GM12878 (cell line): ENCODE measurements at regions not wholly inside any gene's neighbourhood (a gene's known extent, or its start where the extent isn't known, plus 50 kb on each side); places are given as distances from the start of the nearest gene placed in this dataset.

Experiments
- ATAC-seq: fragments of 200-7000 bp; cut with Tn5 transposase; 3 replicates; pipeline ENCODE4 v1.9.1; 2020; ENCODE audit warnings: mild to moderate bottlenecking, moderate library complexity
- BruUV-seq: library from RNA; stranded (reverse); fragments of 400-500 nt; replicated peaks from 2 replicates; lab custom pipeline; 2021; lab: Mats Ljungman, UMichigan
- CTCF ChIA-PET: fragments of 300-600 bp; sonication (Branson Sonifier 250); formaldehyde crosslinking; extraction: SDS; loops from one replicate; lab custom pipeline; 2021; ENCODE audit warnings: inconsistent platforms; lab: Yijun Ruan, JAX
- POLR2A ChIA-PET: fragments of 350-600 bp; formaldehyde crosslinking; extraction: SDS; loops from one replicate; lab custom pipeline; 2021; ENCODE audit warnings: inconsistent platforms; lab: Charles Lee
- RAD21 ChIA-PET: fragments of 300-600 bp; sonication (Branson Sonifier 250); formaldehyde crosslinking; loops from one replicate; lab custom pipeline; 2023; ENCODE audit warnings: antibody characterized with exemption; ENCODE audit not compliant: unreplicated experiment; lab: Charles Lee
- SMC1A ChIA-PET: fragments of 300-600 bp; sonication (Branson Sonifier 250); formaldehyde crosslinking; loops from one replicate; lab custom pipeline; 2023; ENCODE audit not compliant: unreplicated experiment, uncharacterized antibody; lab: Charles Lee
- DNase-seq: peaks from one replicate; pipeline ENCODE4 v3.0.0-alpha.2; 2011; ENCODE audit warnings: low read depth, low spot score
- FAIRE-seq: peaks from 3 replicates; lab custom pipeline; 2011; peaks lifted over from hg19 to GRCh38; lab: Jason Lieb, UNC
- H2AFZ ChIP-seq: 2 replicates; pipeline ENCODE4 v1.6.0; 2011; ENCODE audit warnings: low read depth, low read length, control low read depth; ENCODE audit not compliant: control insufficient read depth
- H3K27ac ChIP-seq: 2 replicates; pipeline ENCODE4 v1.5.1; 2011; ENCODE audit warnings: control low read depth; ENCODE audit not compliant: control insufficient read depth, insufficient read depth
- H3K27me3 ChIP-seq, 2 experiments: replicated peaks in 1 of 2; 2 replicates each; pipeline versions ENCODE4 v1.6.0 to v1.6.1; 2011; ENCODE audit warnings: low read length in 1 of 2; ENCODE audit not compliant: control insufficient read depth in 2 of 2, insufficient read depth in 2 of 2
- H3K36me3 ChIP-seq, 2 experiments: 2 replicates each; pipeline ENCODE4 v1.5.1; 2011; ENCODE audit warnings: low read length in 1 of 2; ENCODE audit not compliant: control insufficient read depth in 2 of 2, insufficient read depth in 2 of 2
- H3K4me1 ChIP-seq: 2 replicates; pipeline ENCODE4 v1.6.1; 2011; ENCODE audit warnings: mild to moderate bottlenecking, low read length, moderate library complexity, mixed read lengths; ENCODE audit not compliant: control insufficient read depth, insufficient read depth
- H3K4me2 ChIP-seq: 2 replicates; pipeline ENCODE4 v1.6.0; 2011; ENCODE audit warnings: control low read depth; ENCODE audit not compliant: control insufficient read depth, insufficient read depth
- H3K4me3 ChIP-seq: fragments of 200-600 bp; sonication (generic); 2 replicates; pipeline ENCODE4 v1.5.1; 2016
- H3K79me2 ChIP-seq: 2 replicates; pipeline ENCODE4 v1.6.0; 2011; ENCODE audit warnings: low read length; ENCODE audit not compliant: control insufficient read depth, insufficient read depth
- H3K9ac ChIP-seq: 2 replicates; pipeline ENCODE4 v1.8.0; 2011; ENCODE audit warnings: low read length, control low read depth, mixed read lengths; ENCODE audit not compliant: control insufficient read depth, insufficient read depth
- H3K9me3 ChIP-seq: replicated peaks from 3 replicates; pipeline ENCODE4 v1.5.1; 2011; ENCODE audit warnings: mild to moderate bottlenecking, low read length; ENCODE audit not compliant: control insufficient read depth, insufficient read depth
- H4K20me1 ChIP-seq: 2 replicates; pipeline ENCODE4 v1.6.0; 2011; ENCODE audit not compliant: control insufficient read depth, insufficient read depth
- BMI1 ChIP-seq: fragments of 450-650 bp; IDR thresholded peaks from 2 replicates; pipeline ENCODE4 v1.6.1; 2016; ENCODE audit warnings: mild to moderate bottlenecking, moderate library complexity, borderline replicate concordance
- ELK1 ChIP-seq: IDR thresholded peaks from 2 replicates; pipeline ENCODE4 v1.6.1; 2012; ENCODE audit warnings: low read depth, low read length, improper control_type of control experiment
- IRF5 ChIP-seq: fragments of 450-650 bp; IDR thresholded peaks from 2 replicates; pipeline ENCODE4 v1.6.1; 2017; ENCODE audit warnings: borderline replicate concordance
- MYB ChIP-seq: fragments of 150-350 bp; IDR thresholded peaks from 2 replicates; pipeline ENCODE4 v1.6.1; 2014; ENCODE audit warnings: mild to moderate bottlenecking, low read depth, low read length, borderline replicate concordance
- SREBF2 ChIP-seq: IDR thresholded peaks from 2 replicates; pipeline ENCODE4 v1.6.1; 2012; ENCODE audit warnings: mild to moderate bottlenecking, low read length
- TAF1 ChIP-seq: IDR thresholded peaks from 2 replicates; pipeline ENCODE4 v1.6.1; 2011; ENCODE audit warnings: mild to moderate bottlenecking, low read depth, low read length, borderline replicate concordance
- TBL1XR1 ChIP-seq: IDR thresholded peaks from 2 replicates; pipeline ENCODE4 v1.6.1; 2012; ENCODE audit warnings: low read depth, low read length, improper control_type of control experiment
- YY1 ChIP-seq: IDR thresholded peaks from 2 replicates; pipeline ENCODE4 v1.6.1; 2011; ENCODE audit warnings: low read depth, mild to moderate bottlenecking, low read length
- WGBS: methylation state at CpG from one replicate; pipeline ENCODE4 v1.1.6; 2016; ENCODE audit warnings: low lambda C conversion rate; ENCODE audit not compliant: insufficient replicate concordance, insufficient coverage; ENCODE audit errors: missing lambda C conversion rate; 5-methylcytosine and 5-hydroxymethylcytosine counted together
- in situ Hi-C: fragments of 300-500 bp; cut with MboI; formaldehyde crosslinking; loops from 9 replicates; pipeline ENCODE4 v1.14.3; 2018; ENCODE audit warnings: mixed read lengths
- intact Hi-C: fragments of 100-400 bp; cut with micrococcal nuclease; formaldehyde crosslinking; loops from one replicate; pipeline ENCODE4 v1.14.2; 2022; ENCODE audit not compliant: unreplicated experiment
- TF ChIP-seq, protein P1 (sequence below): fragments of 450-650 bp; IDR thresholded peaks from 2 replicates; pipeline ENCODE4 v1.6.1; 2017; ENCODE audit warnings: mild to moderate bottlenecking, moderate library complexity
- TF ChIP-seq, protein P2 (sequence below): IDR thresholded peaks from 2 replicates; pipeline ENCODE4 v1.6.1; 2011; ENCODE audit warnings: borderline replicate concordance, low read depth, mild to moderate bottlenecking, moderate library complexity, mixed read lengths, low read length; ENCODE audit not compliant: insufficient read depth; ENCODE audit errors: extremely low read length

- TF ChIP-seq TBL1XR1 (no peak), IRF5 (no peak), TAF1 (no peak), SREBF2 (no peak), ELK1 (no peak)
- TF ChIP-seq, protein P1, sequence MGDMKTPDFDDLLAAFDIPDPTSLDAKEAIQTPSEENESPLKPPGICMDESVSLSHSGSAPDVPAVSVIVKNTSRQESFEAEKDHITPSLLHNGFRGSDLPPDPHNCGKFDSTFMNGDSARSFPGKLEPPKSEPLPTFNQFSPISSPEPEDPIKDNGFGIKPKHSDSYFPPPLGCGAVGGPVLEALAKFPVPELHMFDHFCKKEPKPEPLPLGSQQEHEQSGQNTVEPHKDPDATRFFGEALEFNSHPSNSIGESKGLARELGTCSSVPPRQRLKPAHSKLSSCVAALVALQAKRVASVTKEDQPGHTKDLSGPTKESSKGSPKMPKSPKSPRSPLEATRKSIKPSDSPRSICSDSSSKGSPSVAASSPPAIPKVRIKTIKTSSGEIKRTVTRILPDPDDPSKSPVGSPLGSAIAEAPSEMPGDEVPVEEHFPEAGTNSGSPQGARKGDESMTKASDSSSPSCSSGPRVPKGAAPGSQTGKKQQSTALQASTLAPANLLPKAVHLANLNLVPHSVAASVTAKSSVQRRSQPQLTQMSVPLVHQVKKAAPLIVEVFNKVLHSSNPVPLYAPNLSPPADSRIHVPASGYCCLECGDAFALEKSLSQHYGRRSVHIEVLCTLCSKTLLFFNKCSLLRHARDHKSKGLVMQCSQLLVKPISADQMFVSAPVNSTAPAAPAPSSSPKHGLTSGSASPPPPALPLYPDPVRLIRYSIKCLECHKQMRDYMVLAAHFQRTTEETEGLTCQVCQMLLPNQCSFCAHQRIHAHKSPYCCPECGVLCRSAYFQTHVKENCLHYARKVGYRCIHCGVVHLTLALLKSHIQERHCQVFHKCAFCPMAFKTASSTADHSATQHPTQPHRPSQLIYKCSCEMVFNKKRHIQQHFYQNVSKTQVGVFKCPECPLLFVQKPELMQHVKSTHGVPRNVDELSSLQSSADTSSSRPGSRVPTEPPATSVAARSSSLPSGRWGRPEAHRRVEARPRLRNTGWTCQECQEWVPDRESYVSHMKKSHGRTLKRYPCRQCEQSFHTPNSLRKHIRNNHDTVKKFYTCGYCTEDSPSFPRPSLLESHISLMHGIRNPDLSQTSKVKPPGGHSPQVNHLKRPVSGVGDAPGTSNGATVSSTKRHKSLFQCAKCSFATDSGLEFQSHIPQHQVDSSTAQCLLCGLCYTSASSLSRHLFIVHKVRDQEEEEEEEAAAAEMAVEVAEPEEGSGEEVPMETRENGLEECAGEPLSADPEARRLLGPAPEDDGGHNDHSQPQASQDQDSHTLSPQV = no peak
These were observed 270.9 kb downstream of the CCSER2 start (continued) for GRCh38 chr10:84599254-84599653.

GRCh38 chr10:84600947-84601346 lies 272.6 kb downstream of the CCSER2 start:
- POLR2A ChIA-PET = no interaction called here
- Histone ChIP-seq H4K20me1 (no peaks in the 10 kb centered on the region), H3K9ac (no peak overlapping the region), H3K27me3 (no peaks in the 10 kb centered on the region; a peak in 1 of 4 replicates), H3K79me2 (no peaks in the 10 kb centered on the region), H3K4me2 (no peak overlapping the region), H3K36me3 (no peaks in the 10 kb centered on the region), H2AFZ (no peak overlapping the region), H3K27ac (no peak overlapping the region), H3K4me1 (no peaks in the 10 kb centered on the region), H3K4me3 (no peak overlapping the region), H3K9me3 (no peaks in the 10 kb centered on the region)
- 36% methylated on average over 6 of the region's 6 CpGs for WGBS
- no TSS peak for BruUV-seq
- RAD21 ChIA-PET = no interaction called here
- in situ Hi-C loops (no loop called here), intact Hi-C loops (no loop called here)
- CTCF ChIA-PET = interaction anchor here (1.6 kb wide), 1 partner anchor 62 kb away, joined by 7 read pairs; no protein-coding TSS in a partner anchor
- DNase-seq (no peak), ATAC-seq (no peak), FAIRE-seq (no peak)
- TF ChIP-seq YY1 (no peak), MYB (no peak), TBL1XR1 (no peak), BMI1 (no peak)
- TF ChIP-seq, protein P2, sequence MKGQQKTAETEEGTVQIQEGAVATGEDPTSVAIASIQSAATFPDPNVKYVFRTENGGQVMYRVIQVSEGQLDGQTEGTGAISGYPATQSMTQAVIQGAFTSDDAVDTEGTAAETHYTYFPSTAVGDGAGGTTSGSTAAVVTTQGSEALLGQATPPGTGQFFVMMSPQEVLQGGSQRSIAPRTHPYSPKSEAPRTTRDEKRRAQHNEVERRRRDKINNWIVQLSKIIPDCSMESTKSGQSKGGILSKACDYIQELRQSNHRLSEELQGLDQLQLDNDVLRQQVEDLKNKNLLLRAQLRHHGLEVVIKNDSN = no peak
- SMC1A ChIA-PET = no interaction called here
